SK-N-SH (cell line): ENCODE measurements at regions not wholly inside any gene's neighbourhood (a gene's known extent, or its start where the extent isn't known, plus 50 kb on each side); places are given as distances from the start of the nearest gene placed in this dataset.

ENCODE experiments used
- CTCF ChIA-PET: fragments of 300-600, 350-600 bp; formaldehyde crosslinking; extraction: SDS; loops from one replicate; lab custom pipeline; 2021; lab: Yijun Ruan, JAX
- POLR2A ChIA-PET: fragments of 350-600 bp; sonication (Branson Sonifier 250); formaldehyde crosslinking; extraction: SDS; loops from one replicate; lab custom pipeline; 2020; ENCODE audit warnings: antibody characterized with exemption, inconsistent platforms; lab: Yijun Ruan, JAX
- DNase-seq: peaks from one replicate; pipeline ENCODE4 v3.0.0; 2012
- H2AFZ ChIP-seq: fragments of 200-600 bp; sonication (generic); 2 replicates; pipeline ENCODE4 v1.8.1; 2016; ENCODE audit warnings: antibody characterized with exemption, mild to moderate bottlenecking, low read depth
- H3F3A ChIP-seq: fragments of 200-600 bp; sonication (generic); replicated peaks from 2 replicates; pipeline ENCODE3; 2016; ENCODE audit warnings: antibody characterized with exemption, mild to moderate bottlenecking; ENCODE audit not compliant: insufficient read depth
- H3K27ac ChIP-seq, 2 experiments: fragments of 200-500 bp in 1 of 2; fragments of 200-600 bp in 1 of 2; sonication (Bioruptor generic) in 1 of 2; sonication (generic), shearing (Covaris generic) in 1 of 2; 2 replicates each; pipeline versions ENCODE4 v1.5.1 to v1.6.1; 2014 to 2016; ENCODE audit warnings: low read depth in 2 of 2, inconsistent platforms in 1 of 2, low read length in 1 of 2, mild to moderate bottlenecking in 1 of 2, mixed read lengths in 1 of 2
- H3K27me3 ChIP-seq: fragments of 200-600 bp; sonication (generic), shearing (Covaris generic); 2 replicates; pipeline ENCODE4 v1.6.1; 2016; ENCODE audit warnings: mixed run types; ENCODE audit not compliant: insufficient read depth
- H3K36me3 ChIP-seq, 2 experiments: fragments of 200-500 bp in 1 of 2; fragments of 200-600 bp in 1 of 2; sonication (Bioruptor generic) in 1 of 2; sonication (generic) in 1 of 2; replicated peaks in 1 of 2; 2 replicates each; pipeline versions ENCODE3 to v1.5.1; 2014 to 2016; ENCODE audit warnings: low read length in 1 of 2, mild to moderate bottlenecking in 1 of 2; ENCODE audit not compliant: insufficient read depth in 2 of 2, control insufficient read depth in 1 of 2
- H3K4me1 ChIP-seq, 2 experiments: fragments of 200-500 bp in 1 of 2; fragments of 200-600 bp in 1 of 2; sonication (Bioruptor generic) in 1 of 2; sonication (generic), shearing (Covaris generic) in 1 of 2; 2 replicates each; pipeline versions ENCODE4 v1.5.1 to v1.6.1; 2014 to 2016; ENCODE audit warnings: low read depth in 1 of 2, low read length in 1 of 2, mixed run types in 1 of 2; ENCODE audit not compliant: insufficient read depth in 2 of 2, control insufficient read depth in 1 of 2
- H3K4me2 ChIP-seq: fragments of 200-600 bp; sonication (generic), shearing (Covaris generic); 2 replicates; pipeline ENCODE4 v1.6.1; 2017; ENCODE audit warnings: mixed run types
- H3K4me3 ChIP-seq, 2 experiments: fragments of 200-500 bp in 1 of 2; fragments of 200-600 bp in 1 of 2; sonication (Bioruptor generic) in 1 of 2; sonication (generic), shearing (Covaris generic) in 1 of 2; 2 replicates each; pipeline versions ENCODE4 v1.5.1 to v1.8.1; 2014 to 2016; ENCODE audit warnings: low read depth in 2 of 2, inconsistent platforms in 1 of 2, low read length in 1 of 2, mild to moderate bottlenecking in 1 of 2, mixed read lengths in 1 of 2, moderate library complexity in 1 of 2
- H3K79me2 ChIP-seq: fragments of 200-600 bp; sonication (generic); 2 replicates; pipeline ENCODE4 v1.8.1; 2017; ENCODE audit warnings: mild to moderate bottlenecking; ENCODE audit not compliant: insufficient read depth
- H3K9ac ChIP-seq: fragments of 200-600 bp; sonication (generic); 2 replicates; pipeline ENCODE4 v1.6.1; 2017; ENCODE audit warnings: mixed run types
- H3K9me2 ChIP-seq: fragments of 200-600 bp; sonication (generic); 2 replicates; pipeline ENCODE4 v1.6.1; 2017; ENCODE audit warnings: mixed run types
- H3K9me3 ChIP-seq: fragments of 200-600 bp; sonication (generic); 2 replicates; pipeline ENCODE4 v1.6.1; 2017; ENCODE audit warnings: mixed run types, mild to moderate bottlenecking, moderate library complexity
- H4K20me1 ChIP-seq: fragments of 200-600 bp; sonication (generic); 2 replicates; pipeline ENCODE4 v1.6.1; 2017; ENCODE audit warnings: mild to moderate bottlenecking, mixed run types; ENCODE audit not compliant: insufficient read depth
- CHD2 ChIP-seq: fragments of 150-350 bp; IDR thresholded peaks from 2 replicates; pipeline ENCODE4 v1.6.1; 2018; ENCODE audit warnings: low read length; ENCODE audit not compliant: partially characterized antibody
- CTCF ChIP-seq: fragments of 200-600 bp; sonication (generic); IDR thresholded peaks from 2 replicates; pipeline ENCODE4 v1.6.1; 2017; ENCODE audit warnings: antibody characterized with exemption, mild to moderate bottlenecking, moderate library complexity
- EP300 ChIP-seq, 2 experiments: IDR thresholded peaks; 2 replicates each; pipeline versions ENCODE4 v1.4.0 to v1.6.1; 2012; ENCODE audit warnings: borderline replicate concordance in 1 of 2, low read depth in 1 of 2, low read length in 1 of 2
- FOXM1 ChIP-seq: IDR thresholded peaks from 2 replicates; pipeline ENCODE4 v1.4.0; 2012; ENCODE audit warnings: low read depth, mild to moderate bottlenecking
- IRF3 ChIP-seq: fragments of 150-350 bp; IDR thresholded peaks from 2 replicates; pipeline ENCODE4 v1.6.1; 2016; ENCODE audit warnings: mild to moderate bottlenecking, low read depth, low read length
- JUND ChIP-seq: IDR thresholded peaks from 2 replicates; pipeline ENCODE4 v1.4.0; 2012
- MXI1 ChIP-seq: IDR thresholded peaks from 2 replicates; pipeline ENCODE4 v1.6.1; 2012; ENCODE audit warnings: mild to moderate bottlenecking, low read depth, low read length, improper control_type of control experiment
- NRF1 ChIP-seq: IDR thresholded peaks from 2 replicates; pipeline ENCODE4 v1.6.1; 2012; ENCODE audit warnings: low read depth, mild to moderate bottlenecking, low read length
- SIN3A ChIP-seq: IDR thresholded peaks from 2 replicates; pipeline ENCODE4 v1.6.1; 2012; ENCODE audit warnings: low read depth, mild to moderate bottlenecking, low read length, moderate library complexity, borderline replicate concordance
- SMC3 ChIP-seq: IDR thresholded peaks from 2 replicates; pipeline ENCODE4 v1.6.1; 2012; ENCODE audit warnings: low read depth, low read length, improper control_type of control experiment
- TEAD4 ChIP-seq: IDR thresholded peaks from 2 replicates; pipeline ENCODE4 v1.4.0; 2012; ENCODE audit warnings: mild to moderate bottlenecking, borderline replicate concordance; ENCODE audit not compliant: insufficient read depth
- USF2 ChIP-seq: fragments of 150-350 bp; IDR thresholded peaks from 2 replicates; pipeline ENCODE4 v1.6.1; 2017; ENCODE audit warnings: antibody characterized with exemption, low read length, low read depth, borderline replicate concordance
- ZBTB33 ChIP-seq: IDR thresholded peaks from 2 replicates; pipeline ENCODE4 v1.4.0; 2012; ENCODE audit warnings: low read depth, borderline replicate concordance
- whole genome bisulfite sequencing: methylation state at CpG from one replicate; pipeline ENCODE4 v1.1.6; 2017; ENCODE audit warnings: low lambda C conversion rate; 5-methylcytosine and 5-hydroxymethylcytosine counted together

- ChIA-PET CTCF (interaction anchor here (2.6 to 3.0 kb wide), 2 partner anchors 11 to 12 kb away, joined by 17 to 21 read pairs; no protein-coding TSS in a partner anchor), POLR2A (no interaction called here)
- no peak for DNase-seq
- TF ChIP-seq NRF1 (no peak), MXI1 (no peak), EP300 (IDR thresholded peaks at IDR 0.05; ENCODE audit: borderline replicate concordance in 1 of 2, low read depth in 1 of 2, low read length in 1 of 2) (no peak), JUND (no peak)
- Histone ChIP-seq H4K20me1 (no peaks in the 10 kb centered on the region), H3K4me3 (no peak overlapping the region), H3K9ac (no peak overlapping the region), H3K27me3 (no peaks in the 10 kb centered on the region; the same call in 1 of the 2 replicates), H3K4me1 (no peaks in the 10 kb centered on the region), H3K9me3 (no peaks in the 10 kb centered on the region; the same call in 1 of the 2 replicates), H3F3A (no peaks in the 10 kb centered on the region), H3K36me3 (no peaks in the 10 kb centered on the region), H3K27ac (no peak overlapping the region), H3K9me2 (no peaks in the 10 kb centered on the region), H2AFZ (no peak overlapping the region), H3K79me2 (no peaks in the 10 kb centered on the region), H3K4me2 (no peak overlapping the region)
- WGBS = 10% methylated on average over 3 of the region's 5 CpGs
Observed at GRCh38 chr3:139099968-139100817, 55.5 kb upstream of the PRR23C start.

- Histone ChIP-seq H2AFZ (no peak overlapping the region), H4K20me1 (no peaks in the 10 kb centered on the region), H3K4me2 (no peak overlapping the region), H3K27ac (no peak overlapping the region), H3K27me3 (no peaks in the 10 kb centered on the region; the same call in 1 of the 2 replicates), H3K4me1 (no peaks in the 10 kb centered on the region), H3K36me3 (no peaks in the 10 kb centered on the region), H3K4me3 (no peak overlapping the region), H3K9ac (no peak overlapping the region), H3K9me2 (no peaks in the 10 kb centered on the region), H3K79me2 (no peaks in the 10 kb centered on the region), H3K9me3 (no peaks in the 10 kb centered on the region; the same call in 1 of the 2 replicates)
- CTCF ChIA-PET = interaction anchor here (3.0 kb wide), 1 partner anchor 11 kb away, joined by 21 read pairs; no protein-coding TSS in a partner anchor
- no peak for DNase-seq
- no CpG with 5 or more reads among the region's 1 CpG for WGBS
- POLR2A ChIA-PET = no interaction called here
- TF ChIP-seq TEAD4 (no peak), USF2 (no peak), CHD2 (no peak), SIN3A (no peak), CTCF (no peak), IRF3 (no peak), FOXM1 (no peak), ZBTB33 (no peak), SMC3 (no peak)
- TF ChIP-seq, all 33 proteins: peak for 0
- no peaks in the 10 kb centered on the region for H3F3A ChIP-seq
Observed at GRCh38 chr3:139100821-139101220, 56.1 kb upstream of the PRR23C start.
